ENCODE measurements at regions not wholly inside any gene's neighbourhood (a gene's known extent, or its start where the extent isn't known, plus 50 kb on each side); places are given as distances from the start of the nearest gene placed in this dataset.
"Not testable (repeated sequence)": the region's sequence is repeated elsewhere in the genome, so short reads cannot be mapped to it uniquely, and the experiment has no call there.

DNA sequence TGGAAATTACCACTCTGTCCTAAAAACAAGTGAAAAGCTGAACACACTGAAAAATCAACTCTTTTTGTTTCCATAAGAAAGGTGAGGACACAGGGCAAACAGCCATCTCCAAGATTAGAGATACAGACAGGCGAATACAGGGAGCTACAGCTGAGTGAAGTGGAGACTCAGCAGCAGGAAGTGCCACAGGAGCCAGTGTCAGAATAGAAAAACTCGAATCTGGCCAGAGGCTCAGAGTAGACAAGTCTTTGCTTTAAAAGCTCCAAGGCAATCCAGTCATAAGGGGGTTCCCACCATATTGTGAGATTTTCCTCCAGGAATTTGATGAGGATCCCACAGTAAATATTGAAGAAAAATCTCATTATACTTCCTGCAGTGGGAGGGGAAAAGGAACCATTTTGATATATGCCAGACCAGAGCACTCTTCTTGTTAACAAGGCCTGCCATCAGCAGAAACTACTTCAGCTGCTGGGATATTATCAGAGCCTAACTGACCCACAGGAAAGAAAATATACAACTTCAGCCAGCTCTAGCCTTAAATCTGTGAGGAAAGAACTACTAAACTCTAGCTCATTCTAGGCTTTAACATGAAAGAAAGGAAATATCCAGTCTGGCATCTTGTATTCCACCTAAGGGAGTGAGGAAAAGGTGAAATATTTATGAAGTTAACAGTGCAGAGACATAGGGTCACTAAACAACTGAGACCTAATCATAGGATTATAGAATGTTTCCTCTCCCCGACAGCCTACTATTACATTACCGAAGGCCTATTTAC is 256.2 kb upstream of the OLFM3 start:
- no peak for DNase-seq (ENCODE audit: low spot score)
- TF ChIP-seq, protein P1, sequence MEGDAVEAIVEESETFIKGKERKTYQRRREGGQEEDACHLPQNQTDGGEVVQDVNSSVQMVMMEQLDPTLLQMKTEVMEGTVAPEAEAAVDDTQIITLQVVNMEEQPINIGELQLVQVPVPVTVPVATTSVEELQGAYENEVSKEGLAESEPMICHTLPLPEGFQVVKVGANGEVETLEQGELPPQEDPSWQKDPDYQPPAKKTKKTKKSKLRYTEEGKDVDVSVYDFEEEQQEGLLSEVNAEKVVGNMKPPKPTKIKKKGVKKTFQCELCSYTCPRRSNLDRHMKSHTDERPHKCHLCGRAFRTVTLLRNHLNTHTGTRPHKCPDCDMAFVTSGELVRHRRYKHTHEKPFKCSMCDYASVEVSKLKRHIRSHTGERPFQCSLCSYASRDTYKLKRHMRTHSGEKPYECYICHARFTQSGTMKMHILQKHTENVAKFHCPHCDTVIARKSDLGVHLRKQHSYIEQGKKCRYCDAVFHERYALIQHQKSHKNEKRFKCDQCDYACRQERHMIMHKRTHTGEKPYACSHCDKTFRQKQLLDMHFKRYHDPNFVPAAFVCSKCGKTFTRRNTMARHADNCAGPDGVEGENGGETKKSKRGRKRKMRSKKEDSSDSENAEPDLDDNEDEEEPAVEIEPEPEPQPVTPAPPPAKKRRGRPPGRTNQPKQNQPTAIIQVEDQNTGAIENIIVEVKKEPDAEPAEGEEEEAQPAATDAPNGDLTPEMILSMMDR (IDR thresholded peaks at IDR 0.05; ENCODE audit: extremely low read depth, missing control alignments), result no peak

DNA sequence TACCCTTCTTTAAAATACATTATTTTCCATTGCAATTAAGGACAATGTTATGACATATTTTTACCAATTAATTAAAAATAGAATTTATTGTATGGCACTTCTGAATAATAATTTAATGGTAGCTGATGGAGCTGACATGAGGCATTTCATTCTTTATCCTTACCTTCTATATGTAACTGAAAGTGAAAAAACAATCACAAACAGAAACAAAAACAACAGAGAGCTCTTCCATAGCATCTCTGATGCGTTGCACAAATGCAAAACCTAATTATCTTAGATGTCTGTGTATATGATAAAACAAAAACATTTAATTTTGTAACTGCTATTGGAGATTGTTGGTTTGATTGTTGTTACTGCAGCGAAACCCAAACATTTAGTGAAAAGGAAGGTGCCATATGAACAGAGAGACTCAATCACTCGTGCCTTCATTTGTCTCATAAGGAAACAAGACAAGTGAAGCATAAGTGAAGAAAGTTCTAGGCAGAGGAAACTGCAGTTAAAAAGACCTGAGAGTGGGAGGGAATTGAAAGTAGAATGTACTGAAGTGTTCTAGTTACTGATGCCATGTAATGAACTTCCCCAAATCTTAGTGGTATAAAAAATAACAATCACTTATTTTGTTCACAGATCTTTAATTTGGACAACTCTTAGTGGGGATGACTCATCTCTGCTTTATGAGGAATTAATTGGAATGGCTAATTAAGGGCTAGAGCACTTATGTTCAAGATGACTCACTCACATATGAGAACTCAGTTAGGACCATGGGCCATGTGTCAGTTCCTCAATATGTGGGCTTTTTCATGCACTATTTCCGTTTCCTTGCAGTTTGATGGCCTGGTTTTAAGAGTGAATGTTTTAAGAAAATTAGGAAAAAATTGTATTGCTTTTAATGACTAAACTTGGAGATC is 245.0 kb upstream of the OLFM3 start:
- DNase-seq (ENCODE audit: low spot score), result no peak
- TF ChIP-seq, protein P1 (IDR thresholded peaks at IDR 0.05; ENCODE audit: extremely low read depth, missing control alignments), result no peak

GRCh38 chr1:102239247-102239646 is 242.5 kb upstream of the OLFM3 start:
- DNase-seq (ENCODE audit: low spot score), result no peak
- TF ChIP-seq, protein P1 (IDR thresholded peaks at IDR 0.05; ENCODE audit: extremely low read depth, missing control alignments), result no peak

DNA sequence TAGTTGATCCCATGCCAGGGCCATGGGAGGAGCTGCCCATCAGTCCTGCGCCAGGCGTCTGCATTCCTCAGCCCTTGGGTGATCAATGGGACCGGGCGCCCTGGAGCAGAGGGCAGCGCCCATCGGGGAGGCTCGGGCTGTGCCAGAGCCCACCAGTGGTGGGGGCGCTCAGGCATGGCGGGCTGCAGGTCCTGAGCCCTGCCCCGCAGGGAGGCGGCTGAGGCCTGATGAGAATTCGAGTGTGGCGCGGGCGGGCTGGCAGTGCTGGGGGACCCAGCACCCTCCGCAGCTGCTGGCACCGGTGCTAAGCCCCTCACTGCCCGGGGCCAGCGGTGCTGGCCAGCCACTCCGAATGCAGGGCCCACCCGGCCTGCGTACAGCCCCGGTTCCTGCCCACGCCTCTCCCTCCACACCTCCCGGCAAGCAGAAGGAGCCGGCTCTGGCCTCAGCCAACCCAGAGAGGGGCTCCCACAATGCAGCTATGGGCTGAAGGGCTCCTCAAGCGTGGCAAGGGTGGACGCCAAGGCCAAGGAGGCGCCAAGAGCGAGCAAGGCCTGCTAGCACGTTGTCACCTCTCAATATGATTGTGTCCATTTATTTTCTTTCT is 238.1 kb upstream of the OLFM3 start:
- no peak for DNase-seq (ENCODE audit: low spot score)
- TF ChIP-seq, protein P1 (IDR thresholded peaks at IDR 0.05; ENCODE audit: extremely low read depth, missing control alignments), result no peak

DNA sequence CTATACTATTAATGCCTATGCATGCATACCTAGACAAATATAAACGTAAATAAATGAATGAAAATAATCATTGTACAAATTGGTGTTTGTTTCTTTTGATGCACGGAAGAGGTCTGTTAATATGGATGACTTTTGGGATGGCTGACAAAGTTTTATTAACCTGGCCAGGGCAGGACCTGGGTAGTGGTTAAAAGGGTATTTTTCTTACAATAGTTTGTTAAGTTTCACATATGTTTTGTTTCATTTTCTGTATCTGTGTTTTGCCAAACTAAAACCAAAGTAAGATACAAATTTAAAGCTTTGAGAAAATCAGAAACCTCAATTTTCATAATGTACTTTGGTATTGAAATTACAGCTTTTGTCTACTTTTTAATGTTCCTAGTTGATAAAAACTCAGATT is 222.7 kb upstream of the OLFM3 start:
- TF ChIP-seq, protein P1 (IDR thresholded peaks at IDR 0.05; ENCODE audit: extremely low read depth, missing control alignments), result no peak
- no peak for DNase-seq (ENCODE audit: low spot score)

DNA sequence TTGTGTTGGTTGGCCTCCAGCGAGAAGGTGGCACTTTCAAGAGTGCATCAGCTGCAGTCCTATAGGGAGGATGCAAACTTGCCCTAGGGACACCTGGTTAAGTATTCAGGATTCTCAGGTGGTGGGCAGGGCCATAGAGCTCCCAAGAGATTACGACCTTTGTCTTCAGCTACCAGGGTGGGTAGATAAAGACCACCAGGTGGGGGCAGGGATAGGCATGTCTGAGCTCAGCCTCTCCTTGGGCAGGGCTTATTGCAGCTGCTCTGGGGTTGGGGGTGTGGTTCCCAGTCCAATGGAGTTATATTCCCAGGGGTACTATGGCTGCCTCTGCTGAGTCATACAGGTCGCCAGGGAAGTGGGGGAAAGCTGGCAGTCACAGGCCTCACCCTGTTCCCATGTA is 214.2 kb upstream of the OLFM3 start:
- not testable (repeated sequence) for DNase-seq (ENCODE audit: low spot score)

DNA sequence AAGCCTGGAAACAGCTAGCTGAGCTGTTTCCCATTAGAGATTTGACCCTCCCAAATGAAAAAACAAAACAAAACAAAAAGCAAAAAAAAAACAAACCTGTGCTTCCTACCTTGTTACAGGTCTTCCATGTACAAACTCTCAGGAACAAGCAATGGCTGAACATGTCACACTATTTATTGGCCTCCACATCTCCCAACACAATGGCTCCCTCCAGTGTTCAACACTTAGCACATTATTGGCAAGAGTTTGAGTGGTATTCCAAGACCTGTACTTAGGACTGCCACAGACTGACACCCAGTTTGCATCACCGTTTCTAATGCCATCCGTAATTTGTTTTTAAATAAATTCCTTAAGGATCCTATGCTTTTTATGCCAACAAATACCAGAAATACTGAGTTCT is 195.0 kb upstream of the OLFM3 start:
- TF ChIP-seq, protein P1 (IDR thresholded peaks at IDR 0.05; ENCODE audit: extremely low read depth, missing control alignments), result no peak
- peak; percentile 6 for DNase-seq (ENCODE audit: low spot score)

Data from GM20000 (cell line).